ENCODE measurements at regions not wholly inside any gene's neighbourhood (a gene's known extent, or its start where the extent isn't known, plus 50 kb on each side); places are given as distances from the start of the nearest gene placed in this dataset.

DNA sequence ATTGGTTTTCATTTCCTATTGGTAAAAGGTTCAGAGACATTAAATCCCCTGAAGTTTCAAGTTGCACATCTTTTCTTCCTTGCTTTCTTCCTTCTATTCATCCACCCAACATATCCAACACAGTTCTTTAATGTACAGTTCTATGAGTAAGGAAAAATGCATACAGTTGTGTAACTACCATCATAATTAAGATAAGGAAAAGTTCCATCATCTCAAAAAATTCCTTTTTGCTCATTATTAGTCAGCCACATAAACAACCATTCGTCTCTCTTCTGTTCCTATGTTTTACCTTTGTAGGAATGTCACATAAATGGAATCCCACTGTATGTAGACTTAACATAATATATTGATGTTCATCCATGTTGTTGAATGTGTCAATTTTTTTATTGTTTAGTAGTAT is 211.1 kb upstream of the ADAMTS9 start:
- TF ChIP-seq, protein P1, sequence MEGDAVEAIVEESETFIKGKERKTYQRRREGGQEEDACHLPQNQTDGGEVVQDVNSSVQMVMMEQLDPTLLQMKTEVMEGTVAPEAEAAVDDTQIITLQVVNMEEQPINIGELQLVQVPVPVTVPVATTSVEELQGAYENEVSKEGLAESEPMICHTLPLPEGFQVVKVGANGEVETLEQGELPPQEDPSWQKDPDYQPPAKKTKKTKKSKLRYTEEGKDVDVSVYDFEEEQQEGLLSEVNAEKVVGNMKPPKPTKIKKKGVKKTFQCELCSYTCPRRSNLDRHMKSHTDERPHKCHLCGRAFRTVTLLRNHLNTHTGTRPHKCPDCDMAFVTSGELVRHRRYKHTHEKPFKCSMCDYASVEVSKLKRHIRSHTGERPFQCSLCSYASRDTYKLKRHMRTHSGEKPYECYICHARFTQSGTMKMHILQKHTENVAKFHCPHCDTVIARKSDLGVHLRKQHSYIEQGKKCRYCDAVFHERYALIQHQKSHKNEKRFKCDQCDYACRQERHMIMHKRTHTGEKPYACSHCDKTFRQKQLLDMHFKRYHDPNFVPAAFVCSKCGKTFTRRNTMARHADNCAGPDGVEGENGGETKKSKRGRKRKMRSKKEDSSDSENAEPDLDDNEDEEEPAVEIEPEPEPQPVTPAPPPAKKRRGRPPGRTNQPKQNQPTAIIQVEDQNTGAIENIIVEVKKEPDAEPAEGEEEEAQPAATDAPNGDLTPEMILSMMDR (IDR thresholded peaks at IDR 0.05) = no peak
- TF ChIP-seq EP300 (IDR thresholded peaks at IDR 0.05) (no peak), POLR2A (IDR thresholded peaks at IDR 0.05) (no peak)

All from ovary (tissue), 3 donors.